Progenitor cell of endocrine pancreas (in vitro differentiated cells): ENCODE measurements at regions not wholly inside any gene's neighbourhood (a gene's known extent, or its start where the extent isn't known, plus 50 kb on each side); places are given as distances from the start of the nearest gene placed in this dataset.
"Not testable (repeated sequence)": the region's sequence is repeated elsewhere in the genome, so short reads cannot be mapped to it uniquely, and the experiment has no call there.

ENCODE experiments used
- DNase-seq: peaks from one replicate; pipeline ENCODE4 v3.0.0; 2021; ENCODE audit warnings: low spot score; ENCODE audit not compliant: unreplicated experiment
- H3K27ac Mint-ChIP-seq: 2 replicates; pipeline ENCODE4 v1.8.0; 2021; ENCODE audit warnings: mild to moderate bottlenecking, moderate library complexity, mixed read lengths
- H3K27me3 Mint-ChIP-seq: 2 replicates; pipeline ENCODE4 v1.8.0; 2021; ENCODE audit warnings: mixed read lengths
- H3K36me3 Mint-ChIP-seq: 2 replicates; pipeline ENCODE4 v1.8.0; 2022; ENCODE audit warnings: mixed read lengths; ENCODE audit not compliant: insufficient read depth
- H3K4me1 Mint-ChIP-seq: 2 replicates; pipeline ENCODE4 v1.8.0; 2021; ENCODE audit warnings: low read depth, mixed read lengths
- H3K4me3 Mint-ChIP-seq: 2 replicates; pipeline ENCODE4 v1.8.0; 2021; ENCODE audit warnings: low read depth, mild to moderate bottlenecking, moderate library complexity, mixed read lengths
- H3K9me3 Mint-ChIP-seq: 2 replicates; pipeline ENCODE4 v1.8.0; 2021; ENCODE audit warnings: low read depth, mixed read lengths
- CTCF ChIP-seq: fragments of 200-600 bp; sonication (generic); IDR thresholded peaks from one replicate; pipeline ENCODE4 v1.5.0; 2021; ENCODE audit warnings: antibody characterized with exemption, mild to moderate bottlenecking; ENCODE audit not compliant: unreplicated experiment

- Mint-ChIP-seq H3K4me3 (no peak overlapping the region), H3K36me3 (no peaks in the 10 kb centered on the region), H3K27ac (no peak overlapping the region), H3K4me1 (no peaks in the 10 kb centered on the region), H3K27me3 (no peaks in the 10 kb centered on the region), H3K9me3 (no peaks in the 10 kb centered on the region)
- DNase-seq, result no peak
- no peak for TF ChIP-seq CTCF
Measured at GRCh38 chr6:122872311-122872710, 83.3 kb downstream of the SMPDL3A start.

GRCh38 chr6:122877302-122877701 is 88.2 kb downstream of the SMPDL3A start:
- no peak for TF ChIP-seq CTCF
- H3K27me3 Mint-ChIP-seq, result no peaks in the 10 kb centered on the region
- no peak for DNase-seq
- no peaks in the 10 kb centered on the region for H3K4me1 Mint-ChIP-seq
- no peak overlapping the region for H3K27ac Mint-ChIP-seq
- no peaks in the 10 kb centered on the region for H3K36me3 Mint-ChIP-seq
- peaks cover 4% of the 10 kb centered on the region for H3K9me3 Mint-ChIP-seq
- H3K4me3 Mint-ChIP-seq, result no peak overlapping the region

GRCh38 chr6:122878796-122879195 is 89.7 kb downstream of the SMPDL3A start:
- Mint-ChIP-seq H3K4me1 (no peaks in the 10 kb centered on the region), H3K36me3 (no peaks in the 10 kb centered on the region), H3K4me3 (no peak overlapping the region), H3K27ac (no peak overlapping the region), H3K27me3 (no peaks in the 10 kb centered on the region), H3K9me3 (peaks cover 16% of the 10 kb centered on the region)
- DNase-seq, result no peak
- no peak for TF ChIP-seq CTCF

- H3K36me3 Mint-ChIP-seq, result no peaks in the 10 kb centered on the region
- H3K27me3 Mint-ChIP-seq, result no peaks in the 10 kb centered on the region
- TF ChIP-seq CTCF, result no peak
- H3K4me1 Mint-ChIP-seq, result no peaks in the 10 kb centered on the region
- H3K27ac Mint-ChIP-seq, result no peak overlapping the region
- DNase-seq, result no peak
- H3K9me3 Mint-ChIP-seq, result peaks cover 21% of the 10 kb centered on the region
- H3K4me3 Mint-ChIP-seq, result no peak overlapping the region
Measured at GRCh38 chr6:122886481-122886880, 97.4 kb downstream of the SMPDL3A start.

- DNase-seq, result no peak
- no peak for TF ChIP-seq CTCF
- Mint-ChIP-seq H3K4me1 (no peaks in the 10 kb centered on the region), H3K9me3 (peaks cover 11% of the 10 kb centered on the region), H3K27me3 (no peaks in the 10 kb centered on the region), H3K4me3 (no peak overlapping the region), H3K27ac (no peak overlapping the region), H3K36me3 (no peaks in the 10 kb centered on the region)
Measured at GRCh38 chr6:122887941-122888340, 98.9 kb downstream of the SMPDL3A start.

GRCh38 chr6:122888680-122889079 is 99.6 kb downstream of the SMPDL3A start:
- H3K27ac Mint-ChIP-seq, H3K4me3 Mint-ChIP-seq, H3K27me3 Mint-ChIP-seq, H3K4me1 Mint-ChIP-seq, DNase-seq, H3K36me3 Mint-ChIP-seq, H3K9me3 Mint-ChIP-seq: not testable (repeated sequence)
